ENCODE measurements at regions not wholly inside any gene's neighbourhood (a gene's known extent, or its start where the extent isn't known, plus 50 kb on each side); places are given as distances from the start of the nearest gene placed in this dataset.
"Not testable (repeated sequence)": the region's sequence is repeated elsewhere in the genome, so short reads cannot be mapped to it uniquely, and the experiment has no call there.

GRCh38 chr6:103178193-103178592 lies 1681.5 kb downstream of the HACE1 start:
- no peak for DNase-seq (ENCODE audit: low read depth in 2 of 2)

GRCh38 chr6:103177791-103178190 lies 1681.9 kb downstream of the HACE1 start:
- DNase-seq (ENCODE audit: low read depth in 2 of 2), result no peak

GRCh38 chr6:103175056-103175455 lies 1684.7 kb downstream of the HACE1 start:
- DNase-seq (ENCODE audit: low read depth in 2 of 2), result no peak

- no peak for DNase-seq (ENCODE audit: low read depth in 2 of 2)
These were observed 1692.2 kb downstream of the HACE1 start for GRCh38 chr6:103167345-103168071.

- no peak for DNase-seq (ENCODE audit: low read depth in 2 of 2)
These were observed 1704.7 kb downstream of the HACE1 start for GRCh38 chr6:103154779-103155572.

GRCh38 chr6:103153016-103153415 lies 1706.7 kb downstream of the HACE1 start:
- no peak for DNase-seq (ENCODE audit: low read depth in 2 of 2)

- no peak for DNase-seq (ENCODE audit: low read depth in 2 of 2)
These were observed 1716.8 kb downstream of the HACE1 start for GRCh38 chr6:103142902-103143301.

- DNase-seq (ENCODE audit: low read depth in 2 of 2), result no peak
These were observed 1719.3 kb downstream of the HACE1 start for GRCh38 chr6:103140308-103141027.

- DNase-seq (ENCODE audit: low read depth in 2 of 2), result no peak
These were observed 1720.3 kb downstream of the HACE1 start for GRCh38 chr6:103139377-103139776.

GRCh38 chr6:103124471-103124870 lies 1731.0 kb downstream of the GRIK2 start:
- no peak for DNase-seq (ENCODE audit: low read depth in 2 of 2)

- no peak for DNase-seq (ENCODE audit: low read depth in 2 of 2)
These were observed 1729.5 kb downstream of the GRIK2 start for GRCh38 chr6:103122766-103123601.

GRCh38 chr6:103119056-103119455 lies 1725.5 kb downstream of the GRIK2 start:
- DNase-seq (ENCODE audit: low read depth in 2 of 2), result no peak

- DNase-seq (ENCODE audit: low read depth in 2 of 2), result no peak
These were observed 1721.1 kb downstream of the GRIK2 start for GRCh38 chr6:103114582-103114981.

- DNase-seq (ENCODE audit: low read depth in 2 of 2), result no peak
These were observed 1719.9 kb downstream of the GRIK2 start for GRCh38 chr6:103113416-103113815.

- no peak for DNase-seq (ENCODE audit: low read depth in 2 of 2)
These were observed 1714.5 kb downstream of the GRIK2 start for GRCh38 chr6:103107985-103108384.

GRCh38 chr6:103105686-103106085 lies 1712.2 kb downstream of the GRIK2 start:
- no peak for DNase-seq (ENCODE audit: low read depth in 2 of 2)

GRCh38 chr6:103101267-103101666 lies 1707.8 kb downstream of the GRIK2 start:
- no peak for DNase-seq (ENCODE audit: low read depth in 2 of 2)

GRCh38 chr6:103092414-103092813 lies 1698.9 kb downstream of the GRIK2 start:
- DNase-seq (ENCODE audit: low read depth in 2 of 2), result not testable (repeated sequence)

GRCh38 chr6:103085801-103086200 lies 1692.3 kb downstream of the GRIK2 start:
- no peak for DNase-seq (ENCODE audit: low read depth in 2 of 2)

- no peak for DNase-seq (ENCODE audit: low read depth in 2 of 2)
These were observed 1688.5 kb downstream of the GRIK2 start for GRCh38 chr6:103081876-103082630.

- no peak for DNase-seq (ENCODE audit: low read depth in 2 of 2)
These were observed 1687.6 kb downstream of the GRIK2 start for GRCh38 chr6:103081126-103081525.

Measured in stimulated activated CD4-positive, alpha-beta T cell treated with anti-CD3 and anti-CD28 coated beads, Interleukin-1b, Interleukin-23, amount 100 ng/mL, for 1 hour (primary cell).